H4 (cell line): ENCODE measurements at regions not wholly inside any gene's neighbourhood (a gene's known extent, or its start where the extent isn't known, plus 50 kb on each side); places are given as distances from the start of the nearest gene placed in this dataset.
A peak's percentile ranks its signal among the peaks of the same experiment; 100 is the strongest.

Source experiments
- DNase-seq: peaks from one replicate; pipeline ENCODE4 v3.0.0-alpha.2; 2015; ENCODE audit warnings: low spot score

DNA sequence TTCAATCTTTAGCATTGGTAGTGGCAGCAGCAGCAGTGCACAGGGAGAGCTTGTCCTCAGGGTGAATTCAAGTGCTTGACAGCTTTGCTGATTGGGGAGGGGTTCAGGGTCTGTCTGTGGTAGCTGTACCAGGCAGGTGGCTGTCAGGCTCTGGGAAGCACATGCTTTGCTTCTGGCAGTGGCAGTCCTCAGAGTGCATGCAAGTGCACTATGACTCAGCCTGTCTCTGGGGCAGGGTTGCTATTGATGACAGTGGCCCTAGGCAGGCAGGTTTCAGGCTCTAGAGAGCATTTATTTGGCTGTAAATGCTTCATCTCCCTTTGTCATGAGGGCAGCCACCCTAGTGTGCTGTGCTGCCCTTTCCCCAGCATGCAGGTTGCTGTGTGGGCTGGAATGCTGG lies 251.9 kb upstream of the LRRC7 start:
- no peak for DNase-seq

DNA sequence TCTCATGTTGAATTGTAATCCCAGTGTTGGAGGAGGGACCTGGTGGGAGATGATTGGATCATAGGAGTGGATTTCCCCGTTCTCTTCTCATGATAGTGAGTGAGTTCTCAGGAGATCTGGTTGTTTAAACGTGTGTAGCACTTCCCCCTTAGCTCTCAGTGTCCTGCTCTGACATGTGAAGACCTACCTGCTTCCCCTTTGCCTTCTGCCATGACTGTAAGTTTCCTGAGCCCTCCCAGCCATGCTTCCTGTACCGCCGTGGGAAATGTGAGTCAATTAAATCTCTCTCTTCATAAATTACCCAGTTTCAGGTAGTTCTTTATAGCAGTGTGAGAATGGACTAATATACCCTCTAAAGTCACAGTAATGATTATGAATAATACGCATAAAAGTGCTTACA lies 248.4 kb upstream of the LRRC7 start:
- no peak for DNase-seq

DNA sequence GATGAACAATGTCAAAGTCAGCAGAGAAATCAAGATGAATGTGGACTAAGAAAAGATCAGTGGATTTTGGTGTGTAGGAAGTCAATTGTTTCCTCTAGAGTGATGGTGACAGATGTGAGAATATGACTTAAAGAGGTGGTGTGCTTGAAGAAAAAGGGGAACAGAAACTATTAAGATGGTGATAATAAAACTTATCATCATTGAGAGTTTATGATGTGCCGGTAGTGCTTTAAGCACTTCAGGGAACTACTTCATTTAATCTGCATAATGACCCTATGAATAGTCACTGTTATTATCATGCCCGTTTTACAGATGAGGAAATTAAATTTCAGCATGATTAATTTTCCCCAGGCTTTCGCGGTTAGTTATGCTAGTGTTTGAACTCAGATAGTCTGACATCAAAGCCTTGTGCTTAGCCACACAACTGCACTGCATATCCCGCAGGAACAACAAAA lies 246.9 kb upstream of the LRRC7 start:
- DNase-seq, result no peak

DNA sequence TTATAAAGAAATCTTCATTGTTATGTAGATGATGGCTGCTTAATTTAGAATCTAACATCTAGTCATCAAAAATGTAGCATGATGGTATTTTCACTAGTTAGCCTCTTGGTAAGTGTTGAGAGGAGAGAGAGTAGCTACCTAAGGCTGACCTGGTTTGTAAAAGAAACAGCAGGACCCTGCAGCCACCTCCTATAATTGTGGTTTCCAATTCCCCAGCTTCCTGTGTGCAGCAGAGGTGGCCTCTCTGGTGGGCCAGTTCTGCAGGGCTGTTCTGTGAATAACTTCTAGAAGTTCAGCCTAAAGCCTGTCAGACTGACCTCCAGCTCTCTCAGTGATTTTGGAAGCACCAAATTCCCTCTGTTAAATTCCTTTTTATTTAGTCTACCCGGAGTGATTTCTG lies 246.4 kb upstream of the LRRC7 start:
- no peak for DNase-seq

DNA sequence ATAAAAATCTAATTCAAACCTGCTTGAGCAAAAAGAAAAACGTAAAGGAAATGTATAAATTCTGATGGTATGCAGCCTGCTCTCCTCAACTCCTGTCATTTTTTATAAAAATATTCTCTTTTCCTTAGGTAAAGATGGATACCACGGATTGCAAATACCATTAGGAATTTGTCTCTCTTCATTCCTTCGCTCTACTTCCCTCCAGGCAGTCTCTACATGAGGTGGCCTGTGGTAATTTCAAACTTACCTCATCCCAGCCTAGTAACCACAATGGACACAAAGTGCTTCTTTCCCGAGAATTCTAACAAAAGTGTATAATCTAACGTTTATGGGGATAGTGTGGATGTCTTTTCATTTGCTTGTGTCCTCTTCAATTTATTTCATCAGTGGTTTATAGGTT lies 239.5 kb upstream of the LRRC7 start:
- no peak for DNase-seq

DNA sequence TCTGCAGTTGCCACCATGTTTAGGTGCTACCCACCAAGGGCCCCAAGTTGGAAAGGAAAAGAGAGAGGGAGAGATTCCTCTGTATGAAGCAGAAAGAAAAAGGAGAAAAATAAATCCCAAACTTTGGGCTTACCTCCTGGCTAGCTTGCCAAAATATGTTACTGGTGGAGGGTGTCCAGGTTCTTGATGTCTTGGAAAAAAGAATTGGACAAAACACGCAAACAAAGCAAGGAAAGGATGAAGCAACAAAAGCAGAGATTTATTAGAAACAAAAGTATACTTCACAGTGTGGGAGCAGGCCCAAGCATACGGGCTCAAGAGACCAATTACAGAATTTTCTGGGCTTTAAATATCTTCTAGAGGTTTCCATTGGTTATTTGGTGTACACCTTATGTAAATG lies 204.5 kb upstream of the LRRC7 start:
- DNase-seq, result no peak

DNA sequence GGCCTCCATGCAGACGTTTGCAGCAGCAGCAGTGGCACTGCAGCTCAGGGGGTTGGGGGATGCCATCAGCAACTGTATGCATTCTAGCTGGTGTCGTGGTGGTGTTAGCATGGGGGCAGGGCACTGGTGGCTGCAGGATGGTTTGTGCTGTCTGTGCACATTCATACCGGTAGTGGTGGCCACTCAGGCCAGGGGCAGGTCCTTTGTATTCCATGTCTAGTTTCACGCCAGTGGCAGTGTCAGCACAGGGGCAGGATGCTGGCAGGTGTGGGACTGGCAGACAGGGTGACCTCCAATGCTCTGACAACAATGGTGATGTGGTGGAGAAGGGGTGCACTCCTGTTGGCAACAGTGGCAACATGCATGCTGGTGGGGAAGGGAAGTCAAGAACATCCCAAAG lies 194.2 kb upstream of the LRRC7 start:
- no peak for DNase-seq

DNA sequence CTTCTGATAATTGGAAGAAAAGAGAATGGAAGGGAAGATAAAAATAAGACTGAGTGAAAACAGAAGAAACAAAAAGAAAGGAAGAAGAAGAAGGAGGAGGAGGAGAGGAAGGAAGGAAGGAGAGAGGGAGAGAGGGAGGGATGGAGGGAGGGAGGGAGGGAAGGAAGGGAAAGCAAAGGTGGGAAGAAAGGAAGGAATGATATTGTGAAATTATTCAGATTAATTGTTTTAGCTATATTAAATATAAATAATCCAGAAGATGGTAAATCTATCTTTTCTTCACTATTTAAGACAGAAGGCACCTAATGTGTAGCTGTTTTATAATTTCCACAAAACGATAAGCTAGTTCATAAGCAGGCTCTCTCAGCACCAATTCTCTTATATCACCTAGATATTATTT lies 191.3 kb upstream of the LRRC7 start:
- DNase-seq, result no peak

DNA sequence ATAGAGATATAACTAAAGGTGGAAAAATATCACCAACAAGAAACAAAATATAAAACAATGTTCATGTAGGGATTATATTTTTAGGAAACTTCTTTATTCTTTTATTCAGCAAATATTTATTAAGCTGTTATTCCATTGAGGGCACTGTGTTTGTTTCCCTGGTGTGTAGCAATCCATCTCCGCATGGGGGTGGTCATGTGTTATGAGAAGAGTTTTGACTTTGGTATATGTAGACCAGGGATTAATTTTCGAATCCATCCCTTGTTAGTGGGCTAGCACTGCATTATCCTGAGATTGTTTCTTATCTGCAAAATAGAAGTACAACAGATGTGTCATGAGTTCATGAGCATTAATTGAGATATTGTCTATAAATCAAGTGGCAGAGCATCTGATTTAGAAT lies 190.2 kb upstream of the LRRC7 start:
- no peak for DNase-seq

DNA sequence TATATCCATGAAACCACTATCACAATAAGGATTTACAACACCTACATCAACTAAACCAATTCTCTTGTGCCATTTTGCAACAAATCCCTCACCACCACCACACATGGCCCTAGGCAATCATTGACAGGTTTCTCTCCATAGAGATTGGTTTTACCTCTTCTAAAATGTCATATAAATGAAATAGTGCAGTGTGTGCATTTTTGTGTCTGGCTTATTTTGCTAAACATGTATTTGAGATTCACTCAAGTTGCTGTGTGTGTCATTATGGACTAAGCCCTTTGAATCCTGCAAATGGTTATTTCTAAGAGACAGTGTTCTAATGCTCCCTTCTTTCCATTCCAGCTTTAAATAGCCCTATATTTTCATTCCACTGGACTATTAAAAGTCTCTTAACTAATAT lies 179.7 kb upstream of the LRRC7 start:
- no peak for DNase-seq

DNA sequence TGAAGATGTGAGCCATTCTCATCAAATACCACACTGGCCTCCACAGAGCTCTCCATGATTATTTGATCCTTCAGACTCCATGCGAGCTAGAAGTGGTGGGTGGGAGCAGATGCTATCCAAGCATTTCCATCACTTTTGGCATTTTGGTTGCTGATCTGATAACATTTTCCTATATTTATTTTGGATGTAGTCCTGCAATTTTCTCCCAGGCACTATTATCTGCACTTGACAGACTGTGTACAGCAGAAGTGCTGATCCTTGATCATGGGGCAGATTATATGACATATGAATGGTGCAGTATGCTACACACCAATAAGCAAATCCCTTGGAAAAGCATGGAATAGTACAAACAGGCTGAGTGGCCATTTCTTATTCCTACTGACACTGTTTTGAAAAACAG lies 167.6 kb upstream of the LRRC7 start:
- no peak for DNase-seq

DNA sequence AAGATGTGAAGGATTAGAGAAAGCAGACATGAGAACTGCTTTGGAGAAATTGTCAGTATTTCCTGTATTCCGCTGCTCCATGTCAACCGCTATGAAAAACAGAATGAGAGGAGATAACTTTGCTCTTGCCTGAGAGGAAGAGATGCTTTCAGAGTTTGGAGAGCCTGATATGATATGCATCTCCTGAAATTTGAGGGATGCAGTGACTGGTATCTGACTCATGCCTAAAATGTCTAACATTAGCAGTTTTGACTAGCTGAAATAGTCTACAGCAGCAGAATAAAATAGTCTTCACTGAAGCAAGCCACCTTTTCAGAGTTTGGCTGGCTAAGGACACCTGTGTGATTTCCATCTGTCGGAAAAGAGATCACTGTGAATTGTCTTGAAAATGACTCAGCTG lies 165.8 kb upstream of the LRRC7 start:
- DNase-seq, result no peak

DNA sequence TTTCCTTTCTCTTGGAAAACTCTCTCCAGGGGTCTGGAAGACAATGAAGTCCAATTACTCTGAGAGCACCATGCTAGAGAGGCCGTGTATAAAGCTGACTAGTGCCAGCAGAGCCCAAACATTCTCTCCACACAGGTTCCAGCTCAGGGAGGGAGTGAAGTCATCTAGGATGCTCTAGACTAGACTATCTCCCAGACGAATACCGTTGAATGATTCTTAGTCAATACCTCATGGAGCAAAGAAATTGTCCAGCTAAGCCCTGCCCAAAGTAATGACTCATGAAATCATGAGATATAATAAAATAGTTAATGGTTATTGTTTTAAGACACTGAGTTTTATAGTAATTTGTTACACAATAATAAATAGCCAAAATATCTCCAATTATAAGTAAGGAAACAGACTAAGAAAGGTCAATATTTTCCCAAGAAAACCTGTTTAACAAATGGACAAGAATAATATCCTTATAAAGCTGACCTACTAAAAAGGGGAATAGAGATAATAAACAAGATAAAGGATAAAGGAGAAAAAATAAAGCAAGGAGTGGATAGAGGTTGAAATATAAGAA lies 163.9 kb upstream of the LRRC7 start:
- DNase-seq, result no peak

DNA sequence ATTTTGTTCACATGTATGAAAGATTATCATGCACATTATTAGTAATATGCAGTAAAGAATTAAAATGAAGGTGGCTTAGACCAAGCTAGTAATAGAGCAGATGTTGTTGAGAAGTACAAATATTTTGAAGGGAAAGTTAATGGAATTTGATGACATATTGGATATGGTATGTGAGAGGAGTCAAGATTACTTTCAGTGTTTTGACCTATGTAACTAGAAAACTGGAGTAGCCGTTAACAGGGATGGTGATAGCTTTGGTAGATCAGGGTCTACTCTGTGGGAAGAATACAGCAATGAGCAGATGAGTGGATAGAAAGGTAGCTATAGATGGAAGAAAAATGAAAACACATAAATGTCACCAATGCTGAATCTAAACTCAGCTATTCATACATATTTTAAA lies 163.2 kb upstream of the LRRC7 start:
- no peak for DNase-seq

DNA sequence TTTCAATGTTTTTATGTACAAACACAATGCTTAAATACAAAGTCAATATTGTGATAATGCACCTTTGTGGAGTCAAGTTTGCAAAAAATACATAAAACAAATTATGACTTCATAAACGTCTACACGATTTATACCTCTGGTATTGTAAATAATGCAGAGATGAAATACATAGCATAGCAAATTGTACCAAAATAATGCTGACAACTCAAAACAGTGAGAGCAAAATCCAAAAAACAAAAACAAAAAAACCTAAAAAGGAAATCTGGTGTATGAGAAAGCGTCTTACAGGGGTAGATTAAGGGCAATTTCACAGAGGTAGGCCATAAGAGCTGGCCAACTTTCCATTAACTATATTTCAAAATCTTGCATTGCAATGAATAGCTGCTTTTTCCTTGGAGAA lies 161.5 kb upstream of the LRRC7 start:
- DNase-seq, result no peak

DNA sequence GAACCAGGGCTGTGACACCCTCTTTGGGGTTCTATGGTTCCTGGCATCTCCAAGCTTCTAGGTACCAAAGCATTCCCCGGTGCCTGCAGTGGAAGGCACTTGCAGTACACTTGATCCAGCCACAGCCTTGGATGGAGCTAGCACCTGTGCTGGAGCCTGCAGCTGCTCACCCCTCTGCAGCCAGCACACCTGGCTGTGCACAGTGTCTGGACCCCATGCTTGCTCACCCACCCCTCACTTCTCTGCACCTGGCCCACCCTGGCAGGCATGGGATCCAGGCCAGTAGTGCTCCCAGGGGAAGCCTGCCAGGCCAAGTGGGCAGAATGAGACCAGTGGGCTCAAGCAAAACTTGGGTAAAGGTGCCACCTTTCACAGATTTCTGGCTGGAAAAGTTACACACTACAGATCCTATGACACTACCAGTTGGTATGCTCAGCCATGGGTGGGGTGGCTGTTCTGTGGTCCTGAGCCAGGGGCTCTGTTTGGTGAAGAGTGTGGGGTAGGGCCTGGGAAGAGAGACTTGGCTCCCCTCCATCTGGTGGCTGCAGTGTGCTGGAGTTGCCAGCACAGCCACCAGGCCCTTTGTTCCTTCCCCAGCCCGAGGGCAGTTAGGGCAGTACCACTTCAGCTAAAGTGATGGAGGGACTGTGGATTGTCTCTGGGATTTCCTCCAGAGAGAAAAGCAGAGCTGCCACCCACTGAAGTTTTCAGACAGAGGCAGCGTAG lies 157.8 kb upstream of the LRRC7 start:
- no peak for DNase-seq

DNA sequence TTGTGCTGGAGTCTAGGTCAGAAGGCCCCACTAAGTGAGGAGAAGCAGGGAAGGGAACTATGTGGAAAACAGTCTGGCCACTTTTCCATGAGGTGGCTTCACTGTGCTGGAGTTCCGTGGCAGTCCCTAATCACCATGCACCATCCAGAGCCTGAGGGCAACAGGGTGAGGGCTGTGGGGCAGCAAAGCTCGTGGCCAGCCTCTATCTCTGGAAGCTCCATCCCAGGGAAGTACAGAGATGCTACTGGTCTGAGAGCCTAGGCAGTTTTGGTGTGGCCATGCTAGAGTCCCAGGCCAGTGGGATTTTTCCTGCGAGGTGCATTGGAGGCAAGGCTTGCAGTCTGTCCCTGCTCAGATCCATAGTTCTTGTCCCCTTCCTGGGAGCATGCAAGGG lies 157.3 kb upstream of the LRRC7 start:
- no peak for DNase-seq

DNA sequence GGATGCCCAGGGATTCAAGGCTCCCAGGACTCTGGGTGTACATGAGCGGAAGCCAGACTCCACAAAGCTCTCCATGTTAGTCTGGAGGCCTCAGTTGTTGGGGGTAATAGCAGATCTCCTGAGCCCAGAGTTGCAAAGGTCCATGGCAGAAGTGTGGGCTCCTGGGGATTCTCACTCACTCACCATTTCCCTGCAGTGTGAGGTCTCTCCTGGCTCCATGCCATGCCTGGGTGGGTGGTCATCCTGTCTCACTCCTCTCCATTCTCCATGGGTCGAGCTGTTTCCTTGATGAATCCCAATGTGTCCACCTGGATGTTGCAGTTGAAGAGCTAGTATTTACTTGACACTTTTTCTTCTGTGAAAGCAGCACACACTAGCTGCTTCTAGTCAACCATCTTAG lies 156.8 kb upstream of the LRRC7 start:
- DNase-seq, result no peak

DNA sequence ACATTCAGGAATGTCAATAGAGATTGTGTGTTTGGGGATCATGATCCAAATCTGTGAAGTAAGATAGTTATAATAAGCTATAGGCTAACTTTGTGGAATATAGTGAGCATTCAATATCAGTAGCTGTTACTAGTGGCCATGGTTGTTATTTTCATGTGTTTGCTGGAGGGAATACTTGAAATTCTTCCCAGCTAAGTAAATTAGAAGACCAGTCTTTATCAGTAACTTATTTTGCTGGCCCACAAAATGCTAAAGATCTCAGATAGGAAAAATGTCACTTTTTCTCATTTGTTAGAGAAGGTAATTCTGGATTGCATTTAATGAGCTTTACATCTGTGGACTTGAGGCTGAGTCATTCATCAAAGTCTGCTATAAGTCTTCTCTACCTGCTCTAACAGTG lies 156.1 kb upstream of the LRRC7 start:
- no peak for DNase-seq

DNA sequence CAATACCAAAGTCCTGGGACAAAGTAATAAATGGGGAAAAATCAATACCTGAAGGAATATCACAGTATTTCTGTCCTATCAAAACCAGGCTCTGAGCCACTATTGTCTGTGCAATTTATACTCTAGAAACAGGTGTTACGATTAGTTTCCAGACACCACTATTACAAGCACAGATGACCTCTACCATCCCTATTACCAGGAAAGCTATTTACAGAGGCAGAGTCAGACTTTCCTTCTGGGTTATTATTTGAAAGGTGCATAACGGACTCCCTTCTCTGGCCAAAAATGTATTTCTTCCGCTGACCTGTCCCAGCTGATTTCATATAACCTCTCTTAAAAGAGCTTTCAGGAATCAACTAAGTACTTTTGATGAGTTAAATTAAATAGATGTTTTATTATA lies 154.6 kb upstream of the LRRC7 start:
- DNase-seq, result no peak

DNA sequence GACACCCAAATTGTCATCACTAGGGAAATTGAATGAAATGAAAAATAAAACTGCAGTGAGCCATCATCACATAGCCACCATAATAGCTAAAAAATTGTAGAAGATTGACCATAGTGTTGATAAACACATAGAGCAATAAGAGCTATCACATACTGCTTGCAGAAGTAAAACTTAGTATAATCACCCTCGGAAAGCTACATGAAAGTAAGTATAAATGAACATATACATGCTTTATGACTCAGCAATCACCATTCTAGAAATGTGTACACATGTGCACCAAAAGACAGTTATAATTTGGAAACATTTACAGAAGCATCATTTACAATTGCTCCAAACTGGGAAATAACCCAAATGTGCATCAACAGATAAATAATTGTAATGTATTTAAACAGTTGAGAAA lies 153.1 kb upstream of the LRRC7 start:
- no peak for DNase-seq

DNA sequence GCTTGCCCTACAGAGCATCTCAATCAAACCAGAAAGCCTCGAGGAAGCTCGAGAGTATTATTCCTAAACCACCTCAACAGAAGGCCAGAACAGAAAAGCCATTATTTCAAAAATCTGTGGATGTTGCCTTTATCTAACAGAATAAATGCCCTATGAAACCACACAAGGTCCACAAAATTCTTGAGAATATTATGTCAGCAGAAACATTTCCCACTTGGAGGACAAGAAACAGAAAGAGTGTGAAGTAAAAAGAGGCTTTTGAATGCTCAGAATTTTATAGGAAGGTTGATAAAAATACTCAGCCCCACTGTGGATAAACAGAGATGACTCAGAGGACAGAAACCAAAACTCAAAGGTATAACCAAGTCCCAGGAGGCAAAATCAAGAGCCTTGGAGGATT lies 146.4 kb upstream of the LRRC7 start:
- DNase-seq, result peak; percentile 40

DNA sequence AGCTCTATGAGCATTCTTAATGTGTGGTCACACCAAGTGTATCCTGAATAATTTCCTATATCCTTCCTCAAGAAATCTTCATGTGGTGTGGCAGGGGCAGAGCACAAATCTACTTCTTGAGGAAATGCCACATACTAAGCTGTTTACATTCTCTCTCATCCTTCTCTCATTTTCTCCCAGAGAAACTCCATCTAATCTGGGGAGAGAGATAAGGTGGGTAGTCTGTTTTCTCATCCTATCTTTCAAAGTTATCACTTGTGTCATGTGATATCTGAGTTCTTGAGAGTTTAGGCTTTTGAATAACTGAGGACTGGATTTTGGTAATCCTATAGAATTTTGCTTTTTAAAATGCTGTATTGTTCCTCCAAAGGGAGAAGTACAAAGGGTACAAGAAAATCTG lies 141.9 kb upstream of the LRRC7 start:
- no peak for DNase-seq

DNA sequence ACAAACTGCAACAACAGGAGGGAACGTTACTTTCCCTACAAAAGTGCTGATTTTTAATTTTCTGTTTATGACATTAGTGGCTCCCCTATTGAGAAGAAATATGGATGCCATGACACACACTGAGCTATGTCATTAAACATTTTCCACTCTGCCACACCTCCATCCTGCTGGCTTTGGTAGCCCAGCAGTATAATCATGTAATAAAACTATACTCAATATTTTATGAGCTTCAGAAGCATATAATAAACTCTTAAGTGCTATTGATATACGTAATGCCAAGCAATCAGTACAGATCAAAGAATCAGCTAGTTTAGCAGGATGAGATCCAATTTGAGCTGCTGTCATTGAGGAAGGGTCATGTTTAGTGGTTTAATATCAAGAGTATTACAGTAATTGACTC lies 141.3 kb upstream of the LRRC7 start:
- DNase-seq, result no peak
